ENCODE measurements at regions not wholly inside any gene's neighbourhood (a gene's known extent, or its start where the extent isn't known, plus 50 kb on each side); places are given as distances from the start of the nearest gene placed in this dataset.

- TF ChIP-seq, protein P1, sequence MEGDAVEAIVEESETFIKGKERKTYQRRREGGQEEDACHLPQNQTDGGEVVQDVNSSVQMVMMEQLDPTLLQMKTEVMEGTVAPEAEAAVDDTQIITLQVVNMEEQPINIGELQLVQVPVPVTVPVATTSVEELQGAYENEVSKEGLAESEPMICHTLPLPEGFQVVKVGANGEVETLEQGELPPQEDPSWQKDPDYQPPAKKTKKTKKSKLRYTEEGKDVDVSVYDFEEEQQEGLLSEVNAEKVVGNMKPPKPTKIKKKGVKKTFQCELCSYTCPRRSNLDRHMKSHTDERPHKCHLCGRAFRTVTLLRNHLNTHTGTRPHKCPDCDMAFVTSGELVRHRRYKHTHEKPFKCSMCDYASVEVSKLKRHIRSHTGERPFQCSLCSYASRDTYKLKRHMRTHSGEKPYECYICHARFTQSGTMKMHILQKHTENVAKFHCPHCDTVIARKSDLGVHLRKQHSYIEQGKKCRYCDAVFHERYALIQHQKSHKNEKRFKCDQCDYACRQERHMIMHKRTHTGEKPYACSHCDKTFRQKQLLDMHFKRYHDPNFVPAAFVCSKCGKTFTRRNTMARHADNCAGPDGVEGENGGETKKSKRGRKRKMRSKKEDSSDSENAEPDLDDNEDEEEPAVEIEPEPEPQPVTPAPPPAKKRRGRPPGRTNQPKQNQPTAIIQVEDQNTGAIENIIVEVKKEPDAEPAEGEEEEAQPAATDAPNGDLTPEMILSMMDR (IDR thresholded peaks at IDR 0.05), result no peak
- TF ChIP-seq POLR2A (IDR thresholded peaks at IDR 0.05), result no peak
Observed at GRCh38 chr18:28855989-28856388, 679.1 kb upstream of the CDH2 start.
